Common myeloid progenitor, CD34-positive (primary cell): ENCODE measurements at regions not wholly inside any gene's neighbourhood (a gene's known extent, or its start where the extent isn't known, plus 50 kb on each side); places are given as distances from the start of the nearest gene placed in this dataset.

ENCODE experiments used
- CTCF ChIA-PET: fragments of 350-600 bp; sonication (Branson Sonifier 250); formaldehyde crosslinking; loops from one replicate; lab custom pipeline; 2021; ENCODE audit warnings: antibody characterized with exemption; lab: Charles Lee
- POLR2A ChIA-PET: fragments of 350-600 bp; sonication (Branson Sonifier 250); formaldehyde crosslinking; loops from one replicate; lab custom pipeline; 2021; ENCODE audit warnings: antibody characterized with exemption; lab: Charles Lee
- DNase-seq, 3 donors: peaks; one replicate each; pipeline versions ENCODE4 v3.0.0 to v3.0.0-alpha.2; 2013
- H3K27ac ChIP-seq, 2 experiments: 1 replicate in 1 of 2; 2 replicates in 1 of 2; pipeline ENCODE4 v1.7.0; 2013; ENCODE audit warnings: inconsistent platforms in 2 of 2, low read length in 2 of 2, mild to moderate bottlenecking in 2 of 2, low read depth in 1 of 2, moderate library complexity in 1 of 2; ENCODE audit not compliant: severe bottlenecking in 2 of 2, insufficient read depth in 1 of 2, poor library complexity in 1 of 2
- H3K27me3 ChIP-seq, 5 experiments: replicated peaks in 2 of 5; 1 replicate in 3 of 5; 2 replicates in 2 of 5; pipeline versions ENCODE4 v1.6.1 to v1.7.0; 2013; ENCODE audit warnings: low read length in 4 of 5, mild to moderate bottlenecking in 2 of 5, moderate library complexity in 2 of 5, inconsistent platforms in 1 of 5; ENCODE audit not compliant: insufficient read depth in 5 of 5, control insufficient read depth in 4 of 5
- H3K36me3 ChIP-seq, 4 experiments: 1 replicate in 2 of 4; 2 replicates in 2 of 4; pipeline versions ENCODE4 v1.6.1 to v1.7.0; 2013; ENCODE audit warnings: low read length in 3 of 4, control low read depth in 1 of 4, mild to moderate bottlenecking in 1 of 4; ENCODE audit not compliant: control insufficient read depth in 4 of 4, insufficient read depth in 4 of 4
- H3K4me1 ChIP-seq, 4 experiments: 1 replicate in 3 of 4; 2 replicates in 1 of 4; pipeline versions ENCODE4 v1.6.1 to v1.7.1; 2013; ENCODE audit warnings: low read length in 3 of 4, mild to moderate bottlenecking in 3 of 4, control low read depth in 1 of 4, inconsistent platforms in 1 of 4, moderate library complexity in 1 of 4; ENCODE audit not compliant: control insufficient read depth in 4 of 4, insufficient read depth in 4 of 4; ENCODE audit errors: control extremely low read depth in 1 of 4
- H3K4me3 ChIP-seq, 7 experiments: 1 replicate in 4 of 7; 2 replicates in 3 of 7; pipeline versions ENCODE4 v1.5.1 to v1.7.0; 2013; ENCODE audit warnings: mild to moderate bottlenecking in 7 of 7, low read length in 6 of 7, moderate library complexity in 6 of 7, inconsistent platforms in 2 of 7, low read depth in 2 of 7, control low read depth in 1 of 7; ENCODE audit not compliant: insufficient read depth in 4 of 7, control insufficient read depth in 1 of 7; ENCODE audit errors: extremely low read depth in 1 of 7
- H3K9me3 ChIP-seq, 5 experiments: 1 replicate in 4 of 5; 2 replicates in 1 of 5; pipeline versions ENCODE4 v1.6.1 to v1.7.1; 2013; ENCODE audit warnings: low read length in 4 of 5, mild to moderate bottlenecking in 2 of 5, inconsistent platforms in 1 of 5, low read depth in 1 of 5, moderate library complexity in 1 of 5; ENCODE audit not compliant: control insufficient read depth in 4 of 5, insufficient read depth in 2 of 5; ENCODE audit errors: control extremely low read depth in 1 of 5
- WGBS: methylation state at CpG from one replicate; pipeline ENCODE4 v1.1.5; 2013; ENCODE audit not compliant: insufficient coverage; 5-methylcytosine and 5-hydroxymethylcytosine counted together

DNA sequence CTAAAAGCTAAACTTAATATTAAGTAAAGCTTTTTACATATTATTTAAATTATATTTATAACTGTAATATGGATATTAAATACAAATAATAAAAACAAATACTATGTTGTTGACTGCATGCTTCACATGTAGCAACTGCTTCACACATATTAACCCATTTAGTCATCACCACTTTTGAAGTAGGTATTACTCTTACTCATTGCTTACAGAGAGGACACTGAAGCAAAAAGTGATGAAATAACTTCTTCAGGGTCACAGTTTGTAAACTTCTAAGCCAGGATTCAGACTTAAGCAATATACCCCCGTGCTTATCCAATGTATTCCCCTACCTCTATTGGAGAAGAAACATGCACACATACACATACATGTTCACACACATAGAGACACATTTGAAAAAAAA lies 166.6 kb downstream of the DKK2 start:
- 100% methylated on average over 1 of the region's 1 CpG for WGBS
- Histone ChIP-seq H3K27me3 (no peaks in the 10 kb centered on the region), H3K27ac (no peak overlapping the region), H3K9me3 (no peaks in the 10 kb centered on the region), H3K4me3 (no peak overlapping the region), H3K36me3 (no peaks in the 10 kb centered on the region), H3K4me1 (no peaks in the 10 kb centered on the region)
- CTCF ChIA-PET = no interaction called here
- POLR2A ChIA-PET = no interaction called here
- DNase-seq = no peak

GRCh38 chr4:106868381-106869035 lies 167.6 kb downstream of the DKK2 start:
- H3K27me3 ChIP-seq = no peaks in the 10 kb centered on the region
- ChIA-PET POLR2A (no interaction called here), CTCF (no interaction called here)
- H3K9me3 ChIP-seq = no peaks in the 10 kb centered on the region
- no peaks in the 10 kb centered on the region for H3K36me3 ChIP-seq
- H3K4me3 ChIP-seq = no peak overlapping the region
- DNase-seq = no peak
- H3K27ac ChIP-seq = no peak overlapping the region
- WGBS = 85% methylated on average over 2 of the region's 2 CpGs
- H3K4me1 ChIP-seq = no peaks in the 10 kb centered on the region

DNA sequence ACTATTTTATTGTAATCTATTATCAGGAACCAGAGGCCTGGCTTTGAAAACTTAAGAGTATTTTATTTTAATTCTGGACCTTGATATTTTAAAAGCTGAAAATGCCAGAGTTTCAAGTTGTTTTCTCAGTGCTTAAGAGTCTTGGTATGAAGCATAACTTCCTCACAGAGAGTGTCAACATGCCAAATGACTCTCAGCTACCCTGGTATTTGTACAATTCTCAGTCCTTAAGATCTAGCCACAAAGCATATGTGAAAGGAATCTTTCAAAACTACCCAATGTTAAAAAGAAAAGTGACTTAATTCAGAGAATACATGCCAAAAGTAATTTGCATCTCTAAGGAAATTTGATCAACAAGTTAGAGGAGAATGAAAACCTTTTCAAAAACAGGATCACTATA lies 171.9 kb downstream of the DKK2 start:
- no peaks in the 10 kb centered on the region for H3K4me1 ChIP-seq
- POLR2A ChIA-PET = no interaction called here
- no peak overlapping the region for H3K27ac ChIP-seq
- CTCF ChIA-PET = no interaction called here
- no peak overlapping the region for H3K4me3 ChIP-seq
- no peaks in the 10 kb centered on the region for H3K9me3 ChIP-seq
- no peak for DNase-seq
- no peaks in the 10 kb centered on the region for H3K27me3 ChIP-seq
- no peaks in the 10 kb centered on the region for H3K36me3 ChIP-seq

DNA sequence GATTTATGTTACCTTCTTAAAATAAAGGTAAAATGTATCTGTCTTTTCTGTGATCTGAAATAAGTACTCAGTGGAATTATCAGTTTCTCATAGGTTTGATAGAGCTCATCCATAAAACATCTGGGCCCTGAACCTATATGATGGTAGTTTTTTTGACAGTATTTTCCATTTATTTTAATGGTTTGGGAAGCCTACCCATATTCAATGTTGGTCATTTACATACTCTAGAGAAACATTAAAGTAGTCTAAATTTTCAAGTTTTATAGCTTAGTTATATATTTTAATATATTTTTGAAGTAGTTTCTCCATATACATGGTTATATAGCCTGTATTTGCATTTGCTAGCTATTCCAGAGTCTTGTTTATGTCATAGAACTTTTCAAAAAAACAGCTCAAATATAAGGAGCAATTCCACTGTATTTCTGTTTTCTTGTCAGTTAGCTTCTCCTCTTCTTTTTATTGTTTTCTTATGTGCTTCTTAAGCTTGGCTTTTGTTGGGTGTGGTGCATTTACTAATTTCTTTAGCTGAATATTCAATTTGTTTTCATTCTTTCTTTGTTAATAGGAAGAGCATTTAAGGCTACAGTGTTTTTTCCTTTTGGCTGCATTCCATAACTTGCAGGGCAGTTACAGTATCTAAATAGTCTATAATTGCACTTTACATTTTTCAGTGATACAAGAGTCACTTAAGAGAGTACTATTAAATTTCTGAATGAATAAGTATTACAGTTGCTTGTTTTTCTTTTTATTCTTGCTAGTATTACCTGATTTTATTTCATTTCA lies 181.4 kb downstream of the DKK2 start:
- ChIA-PET POLR2A (no interaction called here), CTCF (no interaction called here)
- Histone ChIP-seq H3K27ac (no peak overlapping the region), H3K36me3 (no peaks in the 10 kb centered on the region), H3K4me1 (no peaks in the 10 kb centered on the region), H3K27me3 (no peaks in the 10 kb centered on the region), H3K9me3 (no peaks in the 10 kb centered on the region), H3K4me3 (no peak overlapping the region)
- no peak for DNase-seq

DNA sequence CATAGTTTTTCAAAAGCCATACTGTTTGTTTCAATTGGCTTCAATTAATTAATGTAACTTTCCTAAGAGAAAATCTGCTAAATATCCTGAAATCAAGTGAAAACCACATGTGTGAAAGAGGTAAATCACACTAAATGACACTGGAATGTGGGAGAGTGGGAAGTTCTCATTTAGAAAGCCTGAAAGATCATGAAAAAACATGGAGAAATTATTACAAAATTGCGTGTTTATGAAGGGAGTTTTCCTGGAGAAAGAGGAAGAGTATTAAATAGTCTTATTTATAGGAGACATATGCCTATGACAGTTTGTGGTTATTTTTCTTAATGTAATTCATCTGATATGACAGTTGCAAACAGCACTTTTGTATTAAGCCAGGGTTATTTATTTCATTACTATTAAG lies 183.7 kb downstream of the DKK2 start:
- ChIA-PET POLR2A (no interaction called here), CTCF (no interaction called here)
- H3K4me3 ChIP-seq = no peak overlapping the region
- H3K9me3 ChIP-seq = no peaks in the 10 kb centered on the region
- DNase-seq = no peak
- H3K27ac ChIP-seq = no peak overlapping the region
- WGBS = 89% methylated on average over 1 of the region's 1 CpG
- H3K4me1 ChIP-seq = no peaks in the 10 kb centered on the region
- no peaks in the 10 kb centered on the region for H3K36me3 ChIP-seq
- H3K27me3 ChIP-seq = no peaks in the 10 kb centered on the region

GRCh38 chr4:106851726-106852125 lies 184.4 kb downstream of the DKK2 start:
- Histone ChIP-seq H3K27me3 (no peaks in the 10 kb centered on the region), H3K4me3 (no peak overlapping the region), H3K36me3 (no peaks in the 10 kb centered on the region), H3K27ac (no peak overlapping the region), H3K4me1 (no peaks in the 10 kb centered on the region), H3K9me3 (no peaks in the 10 kb centered on the region)
- CTCF ChIA-PET = no interaction called here
- WGBS = no CpG with 5 or more reads among the region's 1 CpG
- no peak for DNase-seq
- POLR2A ChIA-PET = no interaction called here

- no peak for DNase-seq
Measured at GRCh38 chr4:106850691-106851090, 185.4 kb downstream of the DKK2 start.

More at GRCh38 chr4:106850691-106851090, 185.4 kb downstream of the DKK2 start:
- Histone ChIP-seq H3K4me1 (no peaks in the 10 kb centered on the region), H3K27ac (no peak overlapping the region), H3K4me3 (no peak overlapping the region), H3K36me3 (no peaks in the 10 kb centered on the region), H3K9me3 (no peaks in the 10 kb centered on the region), H3K27me3 (no peaks in the 10 kb centered on the region)
- ChIA-PET POLR2A (no interaction called here), CTCF (no interaction called here)
- 68% methylated on average over 2 of the region's 2 CpGs for WGBS
